Tibial nerve (tissue), 4 donors: ENCODE measurements at regions not wholly inside any gene's neighbourhood (a gene's known extent, or its start where the extent isn't known, plus 50 kb on each side); places are given as distances from the start of the nearest gene placed in this dataset.

Experiments
- EP300 ChIP-seq, 2 donors: sonication (generic); formaldehyde crosslinking; IDR thresholded peaks; one replicate each; pipeline ENCODE4 v1.6.1; 2017; ENCODE audit warnings: antibody characterized with exemption in 2 of 2, mild to moderate bottlenecking in 1 of 2
- POLR2A ChIP-seq, 2 donors: fragments of 450-650 bp; IDR thresholded peaks; one replicate each; pipeline ENCODE4 v1.6.1; 2017; ENCODE audit warnings: antibody characterized with exemption in 2 of 2, mild to moderate bottlenecking in 2 of 2, moderate library complexity in 2 of 2
- TF ChIP-seq, protein P1 (sequence below), 5 experiments: fragments of 200-600 bp in 3 of 5; fragments of 450-650 bp in 2 of 5; sonication (generic) in 3 of 5; IDR thresholded peaks; one replicate each; pipeline ENCODE4 v1.5.1; 2016 to 2019; ENCODE audit warnings: antibody characterized with exemption in 5 of 5, mild to moderate bottlenecking in 3 of 5, moderate library complexity in 2 of 5

- TF ChIP-seq, protein P1, sequence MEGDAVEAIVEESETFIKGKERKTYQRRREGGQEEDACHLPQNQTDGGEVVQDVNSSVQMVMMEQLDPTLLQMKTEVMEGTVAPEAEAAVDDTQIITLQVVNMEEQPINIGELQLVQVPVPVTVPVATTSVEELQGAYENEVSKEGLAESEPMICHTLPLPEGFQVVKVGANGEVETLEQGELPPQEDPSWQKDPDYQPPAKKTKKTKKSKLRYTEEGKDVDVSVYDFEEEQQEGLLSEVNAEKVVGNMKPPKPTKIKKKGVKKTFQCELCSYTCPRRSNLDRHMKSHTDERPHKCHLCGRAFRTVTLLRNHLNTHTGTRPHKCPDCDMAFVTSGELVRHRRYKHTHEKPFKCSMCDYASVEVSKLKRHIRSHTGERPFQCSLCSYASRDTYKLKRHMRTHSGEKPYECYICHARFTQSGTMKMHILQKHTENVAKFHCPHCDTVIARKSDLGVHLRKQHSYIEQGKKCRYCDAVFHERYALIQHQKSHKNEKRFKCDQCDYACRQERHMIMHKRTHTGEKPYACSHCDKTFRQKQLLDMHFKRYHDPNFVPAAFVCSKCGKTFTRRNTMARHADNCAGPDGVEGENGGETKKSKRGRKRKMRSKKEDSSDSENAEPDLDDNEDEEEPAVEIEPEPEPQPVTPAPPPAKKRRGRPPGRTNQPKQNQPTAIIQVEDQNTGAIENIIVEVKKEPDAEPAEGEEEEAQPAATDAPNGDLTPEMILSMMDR (IDR thresholded peaks at IDR 0.05): no peak
- TF ChIP-seq POLR2A (IDR thresholded peaks at IDR 0.05) (no peak), EP300 (IDR thresholded peaks at IDR 0.05) (no peak)
These were observed 119.7 kb upstream of the NUDT6 start for GRCh38 chr4:123042095-123042494.
